ENCODE measurements at regions not wholly inside any gene's neighbourhood (a gene's known extent, or its start where the extent isn't known, plus 50 kb on each side); places are given as distances from the start of the nearest gene placed in this dataset.
A peak's percentile ranks its signal among the peaks of the same experiment; 100 is the strongest.
"Not testable (repeated sequence)": the region's sequence is repeated elsewhere in the genome, so short reads cannot be mapped to it uniquely, and the experiment has no call there.

GRCh38 chr3:29004885-29005599, 275.8 kb upstream of the RBMS3 start:
- Histone ChIP-seq H3K27me3 (replicated peaks) (no peaks in the 10 kb centered on the region), H3K27ac (no peak overlapping the region), H3K9me3 (replicated peaks) (no peaks in the 10 kb centered on the region), H3K4me1 (replicated peaks) (no peaks in the 10 kb centered on the region), H3K36me3 (no peaks in the 10 kb centered on the region), H3K4me3 (no peak overlapping the region)
- DNase-seq (ENCODE audit: low read depth in 1 of 2, low spot score in 2 of 2) = no peak

DNA sequence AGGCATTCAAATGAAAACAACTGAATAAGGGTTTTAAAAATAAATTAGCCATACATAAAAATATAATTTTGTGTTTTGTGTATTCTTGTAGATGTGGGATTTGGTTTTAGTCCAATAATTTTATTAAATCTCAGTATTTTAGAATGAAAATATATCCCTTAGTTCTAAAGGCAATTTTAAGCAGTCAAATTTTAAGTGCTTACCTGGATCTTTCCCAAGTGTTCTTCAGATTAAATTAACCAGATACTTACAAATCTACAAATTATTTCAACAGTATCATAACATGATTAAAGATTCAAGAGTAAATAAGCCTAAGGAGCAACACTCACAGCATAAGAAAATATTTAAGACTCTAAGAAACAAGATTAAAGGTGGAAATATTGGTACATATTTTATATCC, 275.0 kb upstream of the RBMS3 start:
- H3K27me3 ChIP-seq (replicated peaks) = no peaks in the 10 kb centered on the region
- DNase-seq (ENCODE audit: low read depth in 1 of 2, low spot score in 2 of 2) = no peak
- no peaks in the 10 kb centered on the region for H3K4me1 ChIP-seq (replicated peaks)
- H3K9me3 ChIP-seq (replicated peaks) = no peaks in the 10 kb centered on the region
- no peak overlapping the region for H3K4me3 ChIP-seq
- H3K27ac ChIP-seq = no peak overlapping the region
- no peaks in the 10 kb centered on the region for H3K36me3 ChIP-seq

DNA sequence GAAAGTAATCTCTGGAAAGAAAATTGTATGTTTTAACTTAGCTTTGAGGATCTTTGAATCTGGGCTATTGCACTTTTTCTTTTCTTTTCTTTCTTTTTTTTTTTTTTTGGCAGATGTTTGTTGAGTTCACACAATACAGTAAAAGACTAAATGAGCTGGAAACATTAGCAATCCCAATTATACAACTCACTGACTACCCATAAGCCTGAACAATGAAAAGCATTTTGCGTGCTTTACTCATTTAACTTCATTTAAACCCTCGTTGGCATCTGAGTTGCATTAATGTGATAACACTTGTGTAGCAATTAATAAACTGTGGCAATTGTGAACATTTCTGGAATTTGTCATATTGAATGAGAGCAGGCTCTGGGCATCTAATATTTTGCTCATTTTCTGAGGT, 269.4 kb upstream of the RBMS3 start:
- H3K4me1 ChIP-seq (replicated peaks) = no peaks in the 10 kb centered on the region
- no peaks in the 10 kb centered on the region for H3K9me3 ChIP-seq (replicated peaks)

GRCh38 chr3:29011966-29012365, 268.9 kb upstream of the RBMS3 start:
- Histone ChIP-seq H3K4me3 (no peak overlapping the region), H3K27ac (no peak overlapping the region), H3K4me1 (replicated peaks) (no peaks in the 10 kb centered on the region), H3K27me3 (replicated peaks) (no peaks in the 10 kb centered on the region), H3K36me3 (no peaks in the 10 kb centered on the region), H3K9me3 (replicated peaks) (no peaks in the 10 kb centered on the region)
- no peak for DNase-seq (ENCODE audit: low read depth in 1 of 2, low spot score in 2 of 2)

More for the DNA sequence above, 269.4 kb upstream of the RBMS3 start:
- H3K27ac ChIP-seq = no peak overlapping the region
- no peaks in the 10 kb centered on the region for H3K27me3 ChIP-seq (replicated peaks)
- DNase-seq (ENCODE audit: low read depth in 1 of 2, low spot score in 2 of 2) = no peak
- H3K36me3 ChIP-seq = no peaks in the 10 kb centered on the region
- no peak overlapping the region for H3K4me3 ChIP-seq

DNA sequence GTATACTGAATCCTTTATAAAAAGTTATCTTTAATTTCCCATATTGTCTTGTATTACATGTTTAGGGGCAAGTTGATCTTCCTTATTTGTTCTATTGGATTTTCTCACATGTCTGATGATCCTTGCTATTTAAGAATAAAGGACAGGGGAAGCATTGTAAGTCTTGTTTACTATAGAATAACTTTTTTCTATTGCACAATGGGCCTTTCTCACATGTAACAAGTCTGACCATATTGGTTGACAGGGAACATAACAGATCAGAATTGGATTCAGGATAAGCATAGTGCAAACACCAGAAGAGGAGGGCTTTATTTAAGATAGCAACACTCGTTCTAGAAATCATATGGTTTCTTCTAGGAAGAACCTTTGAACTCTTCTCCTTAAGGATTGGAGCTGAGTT, 257.9 kb upstream of the RBMS3 start:
- DNase-seq (ENCODE audit: low read depth in 1 of 2, low spot score in 2 of 2) = no peak
- Histone ChIP-seq H3K36me3 (no peaks in the 10 kb centered on the region), H3K27me3 (replicated peaks) (no peaks in the 10 kb centered on the region), H3K4me3 (no peak overlapping the region), H3K4me1 (replicated peaks) (peaks cover 8% of the 10 kb centered on the region), H3K27ac (no peak overlapping the region), H3K9me3 (replicated peaks) (no peaks in the 10 kb centered on the region)

DNA sequence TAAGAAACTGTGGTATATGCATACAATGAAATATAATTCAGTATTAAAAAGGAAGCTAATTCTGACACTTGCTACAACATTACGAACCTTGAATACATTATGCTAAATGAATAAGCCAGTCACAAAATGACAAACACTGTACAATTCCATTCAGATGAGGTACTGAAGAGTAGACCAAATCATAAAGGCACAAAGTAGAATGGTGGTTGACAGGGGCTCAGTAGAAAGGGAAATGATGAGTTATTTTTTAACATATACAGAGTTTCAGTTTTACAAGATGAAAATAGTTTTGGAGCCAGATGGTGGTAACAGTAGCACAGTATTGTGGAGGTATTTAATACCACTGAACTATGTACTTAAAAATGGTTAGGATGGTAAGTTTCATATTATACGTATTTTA, 254.6 kb upstream of the RBMS3 start:
- H3K4me1 ChIP-seq (replicated peaks) = peaks cover 8% of the 10 kb centered on the region
- no peaks in the 10 kb centered on the region for H3K27me3 ChIP-seq (replicated peaks)
- H3K36me3 ChIP-seq = no peaks in the 10 kb centered on the region
- no peak overlapping the region for H3K27ac ChIP-seq
- H3K4me3 ChIP-seq = no peak overlapping the region
- no peaks in the 10 kb centered on the region for H3K9me3 ChIP-seq (replicated peaks)
- DNase-seq (ENCODE audit: low read depth in 1 of 2, low spot score in 2 of 2) = no peak

DNA sequence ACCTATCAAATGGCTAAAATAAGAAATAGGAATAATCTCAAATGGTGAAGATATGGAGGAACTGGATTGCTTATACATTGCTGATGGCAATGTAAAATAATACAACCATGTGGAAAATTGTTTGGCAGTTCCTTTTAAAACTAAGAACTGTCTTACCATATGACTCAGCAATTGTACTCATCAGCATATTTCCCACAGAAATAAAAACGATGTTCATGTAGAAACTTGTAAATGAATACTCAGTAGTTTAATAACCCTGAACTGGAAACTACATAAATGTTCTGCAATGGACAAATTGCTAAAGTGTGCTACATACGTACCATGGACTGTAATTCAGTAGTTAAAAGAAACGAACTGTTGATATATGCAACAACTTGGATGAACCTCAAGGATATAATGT, 253.9 kb upstream of the RBMS3 start:
- Histone ChIP-seq H3K4me3 (no peak overlapping the region), H3K36me3 (no peaks in the 10 kb centered on the region), H3K9me3 (replicated peaks) (no peaks in the 10 kb centered on the region), H3K27me3 (replicated peaks) (no peaks in the 10 kb centered on the region), H3K27ac (no peak overlapping the region), H3K4me1 (replicated peaks) (peaks cover 8% of the 10 kb centered on the region)
- DNase-seq (ENCODE audit: low read depth in 1 of 2, low spot score in 2 of 2) = no peak

DNA sequence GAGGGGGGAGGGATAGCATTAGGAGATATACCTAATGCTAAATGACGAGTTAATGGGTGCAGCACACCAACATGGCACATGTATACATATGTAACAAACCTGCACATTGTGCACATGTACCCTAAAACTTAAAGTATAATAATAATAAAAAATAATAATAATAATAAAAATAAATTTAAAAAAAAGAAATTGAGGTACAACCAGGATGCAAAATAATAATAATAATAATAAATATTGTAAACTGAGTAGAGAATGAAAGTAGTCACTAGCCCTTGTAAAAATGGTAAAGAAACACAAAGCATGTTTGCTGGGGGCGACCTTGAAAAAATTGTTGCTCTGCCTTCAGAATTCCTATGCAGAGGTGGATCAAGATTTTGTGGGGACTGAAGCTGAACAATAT, 249.7 kb upstream of the RBMS3 start:
- not testable (repeated sequence) for H3K27me3 ChIP-seq (replicated peaks); DNase-seq (ENCODE audit: low read depth in 1 of 2, low spot score in 2 of 2); H3K4me3 ChIP-seq; H3K4me1 ChIP-seq (replicated peaks); H3K27ac ChIP-seq; H3K9me3 ChIP-seq (replicated peaks); H3K36me3 ChIP-seq

GRCh38 chr3:29033511-29033910, 247.4 kb upstream of the RBMS3 start:
- H3K36me3 ChIP-seq = no peaks in the 10 kb centered on the region
- H3K27ac ChIP-seq = no peak overlapping the region
- DNase-seq (ENCODE audit: low read depth in 1 of 2, low spot score in 2 of 2) = no peak
- no peaks in the 10 kb centered on the region for H3K27me3 ChIP-seq (replicated peaks)
- no peaks in the 10 kb centered on the region for H3K4me1 ChIP-seq (replicated peaks)
- no peaks in the 10 kb centered on the region for H3K9me3 ChIP-seq (replicated peaks)
- H3K4me3 ChIP-seq = no peak overlapping the region

DNA sequence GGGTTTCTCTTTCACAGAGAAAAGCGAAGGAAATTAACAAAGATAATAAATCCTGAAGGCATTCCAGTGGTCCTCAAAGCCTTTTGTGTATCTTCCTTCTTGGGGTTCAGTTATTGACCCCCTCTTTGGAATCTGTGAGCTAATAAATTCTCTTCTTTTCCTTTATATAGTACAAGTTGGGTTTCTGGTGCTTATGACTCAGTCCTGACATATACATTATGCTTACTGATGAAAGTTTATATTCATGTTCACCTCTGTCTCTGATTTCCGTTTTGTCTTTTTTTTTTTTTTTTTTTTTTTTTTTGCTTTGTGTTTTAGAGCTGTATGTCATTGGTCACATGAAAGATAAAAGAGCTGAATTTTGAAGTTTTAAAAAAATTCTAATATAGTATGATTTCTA, 230.7 kb upstream of the RBMS3 start:
- Histone ChIP-seq H3K27me3 (replicated peaks) (no peaks in the 10 kb centered on the region), H3K4me1 (replicated peaks) (no peaks in the 10 kb centered on the region), H3K27ac (no peak overlapping the region), H3K9me3 (replicated peaks) (no peaks in the 10 kb centered on the region), H3K36me3 (no peaks in the 10 kb centered on the region), H3K4me3 (no peak overlapping the region)
- no peak for DNase-seq (ENCODE audit: low read depth in 1 of 2, low spot score in 2 of 2)

- H3K4me1 ChIP-seq (replicated peaks) = no peaks in the 10 kb centered on the region
- H3K27ac ChIP-seq = no peak overlapping the region
- no peak for DNase-seq (ENCODE audit: low read depth in 1 of 2, low spot score in 2 of 2)
- H3K36me3 ChIP-seq = no peaks in the 10 kb centered on the region
- no peak overlapping the region for H3K4me3 ChIP-seq
- no peaks in the 10 kb centered on the region for H3K27me3 ChIP-seq (replicated peaks)
- no peaks in the 10 kb centered on the region for H3K9me3 ChIP-seq (replicated peaks)
These were observed 223.5 kb upstream of the RBMS3 start for GRCh38 chr3:29057326-29057725.

GRCh38 chr3:29064085-29064484, 216.8 kb upstream of the RBMS3 start:
- DNase-seq (ENCODE audit: low read depth in 1 of 2, low spot score in 2 of 2) = peak in 1 of 2 experiments; percentile 27
- no peak overlapping the region for H3K4me3 ChIP-seq
- peaks cover 18% of the 10 kb centered on the region for H3K4me1 ChIP-seq (replicated peaks)
- H3K9me3 ChIP-seq (replicated peaks) = no peaks in the 10 kb centered on the region
- H3K36me3 ChIP-seq = no peaks in the 10 kb centered on the region
- no peaks in the 10 kb centered on the region for H3K27me3 ChIP-seq (replicated peaks)
- H3K27ac ChIP-seq = no peak overlapping the region

- peaks cover 18% of the 10 kb centered on the region for H3K4me1 ChIP-seq (replicated peaks)
- no peaks in the 10 kb centered on the region for H3K27me3 ChIP-seq (replicated peaks)
- no peaks in the 10 kb centered on the region for H3K36me3 ChIP-seq
- H3K27ac ChIP-seq = 0 out of 2 replicates have a peak overlapping the region, but pooled peaks have one; percentile 6
- H3K9me3 ChIP-seq (replicated peaks) = no peaks in the 10 kb centered on the region
- H3K4me3 ChIP-seq = no peak overlapping the region
- peak; percentile 94 to 95 for DNase-seq (ENCODE audit: low read depth in 1 of 2, low spot score in 2 of 2)
These were observed 215.6 kb upstream of the RBMS3 start for GRCh38 chr3:29065211-29065785.

DNA sequence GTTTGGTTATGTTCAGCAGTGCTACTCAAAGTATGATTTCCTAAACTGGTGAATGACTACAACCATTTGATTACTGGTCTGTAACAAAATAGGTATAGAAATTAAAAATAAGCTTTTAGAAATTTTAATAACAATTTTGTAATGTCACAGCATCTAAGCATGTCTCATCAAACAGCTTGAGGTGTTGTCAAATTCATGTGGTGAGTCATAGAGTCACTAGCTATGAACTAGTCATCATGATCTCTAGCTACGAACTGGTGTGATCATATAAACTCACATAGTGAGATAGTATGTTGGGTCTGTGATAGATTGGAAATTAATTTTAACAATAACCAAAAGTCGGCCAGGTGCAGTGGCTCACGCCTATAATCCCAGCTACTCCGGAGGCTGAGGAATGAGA, 213.9 kb upstream of the RBMS3 start:
- no peaks in the 10 kb centered on the region for H3K36me3 ChIP-seq
- H3K9me3 ChIP-seq (replicated peaks) = no peaks in the 10 kb centered on the region
- peaks cover 18% of the 10 kb centered on the region for H3K4me1 ChIP-seq (replicated peaks)
- DNase-seq (ENCODE audit: low read depth in 1 of 2, low spot score in 2 of 2) = no peak
- no peaks in the 10 kb centered on the region for H3K27me3 ChIP-seq (replicated peaks)
- H3K27ac ChIP-seq = no peak overlapping the region
- H3K4me3 ChIP-seq = no peak overlapping the region
